ENCODE measurements at regions not wholly inside any gene's neighbourhood (a gene's known extent, or its start where the extent isn't known, plus 50 kb on each side); places are given as distances from the start of the nearest gene placed in this dataset.

- FAIRE-seq (no peak), DNase-seq (ENCODE audit: low read depth in 1 of 2, low spot score in 2 of 2) (no peak)
- H4K20me1 ChIP-seq (replicated peaks in 1 of 2; ENCODE audit: control insufficient read depth in 1 of 2, insufficient read depth in 2 of 2, low read length in 2 of 2): no peaks in the 10 kb centered on the region
- no peak overlapping the region for H2AFZ ChIP-seq (ENCODE audit: low read length)
- no peaks in the 10 kb centered on the region for H3K79me1 ChIP-seq (ENCODE audit: low read depth, low read length)
- H3K36me3 ChIP-seq (ENCODE audit: control insufficient read depth in 2 of 4, insufficient read depth in 4 of 4, low read length in 3 of 4): no peaks in the 10 kb centered on the region
- ChIA-PET CTCF (ENCODE audit: partially characterized antibody) (interaction anchor here (0.6 to 1.2 kb wide), 2 partner anchors 12 to 22 kb away, joined by 3 read pairs; no protein-coding TSS in a partner anchor), POLR2A (ENCODE audit: partially characterized antibody) (no interaction called here)
- H3K4ac ChIP-seq (replicated peaks; ENCODE audit: insufficient read length, low read depth, low read length): no peak overlapping the region
- WGBS, 2 experiments (ENCODE audit: extremely low coverage in 1 of 2, insufficient coverage in 1 of 2, insufficient read length in 1 of 2, insufficient replicate concordance in 2 of 2, low coverage in 1 of 2, low lambda C conversion rate in 2 of 2, missing lambda C conversion rate in 1 of 2): 94% methylated on average over 3 of the region's 3 CpGs; no CpG with 5 or more reads in 1 of the 2 experiments
- H3K56ac ChIP-seq (replicated peaks; ENCODE audit: insufficient read length, low read depth, low read length): no peak overlapping the region
- H2AK5ac ChIP-seq (ENCODE audit: low read depth, low read length): no peak overlapping the region
- H3K23ac ChIP-seq (ENCODE audit: insufficient read length): no peak overlapping the region
- no peaks in the 10 kb centered on the region for H3K27me3 ChIP-seq (replicated peaks in 1 of 4; ENCODE audit: control insufficient read depth in 3 of 4, extremely low read depth in 1 of 4, insufficient read depth in 3 of 4, low read length in 3 of 4)
- H4K8ac ChIP-seq (ENCODE audit: extremely low read depth, insufficient read depth, low read length): no peak overlapping the region
- H3K4me2 ChIP-seq (ENCODE audit: insufficient read depth in 1 of 2, low read depth in 2 of 2, low read length in 2 of 2): no peak overlapping the region
- H2BK15ac ChIP-seq (ENCODE audit: low read length): no peak overlapping the region
- no peak overlapping the region for H4K91ac ChIP-seq (replicated peaks; ENCODE audit: insufficient read length, low read length)
- H3K27ac ChIP-seq (ENCODE audit: low read depth, low read length): no peak overlapping the region
- no peak overlapping the region for H3K4me3 ChIP-seq (ENCODE audit: extremely low read depth in 1 of 4, insufficient read depth in 2 of 4, low read depth in 3 of 4, low read length in 4 of 4)
- H3K9ac ChIP-seq (replicated peaks in 1 of 4; ENCODE audit: extremely low read depth in 1 of 4, low read depth in 3 of 4, low read length in 3 of 4): no peak overlapping the region
- no peak overlapping the region for H3K18ac ChIP-seq (ENCODE audit: extremely low read depth, low read length)
- H4K5ac ChIP-seq (ENCODE audit: insufficient read length, low read depth, low read length): no peak overlapping the region
- H3K23me2 ChIP-seq (ENCODE audit: low read depth, low read length): no peaks in the 10 kb centered on the region
- no peaks in the 10 kb centered on the region for H3K4me1 ChIP-seq (replicated peaks in 1 of 4; ENCODE audit: control insufficient read depth in 3 of 4, insufficient read depth in 4 of 4, low read length in 3 of 4)
- no peak overlapping the region for H2BK20ac ChIP-seq (ENCODE audit: low read length)
- H2BK12ac ChIP-seq (ENCODE audit: low read depth, low read length): no peak overlapping the region
- no peaks in the 10 kb centered on the region for H3K79me2 ChIP-seq (ENCODE audit: control insufficient read depth in 1 of 2, insufficient read depth in 2 of 2, low read length in 2 of 2)
- H2BK120ac ChIP-seq (replicated peaks; ENCODE audit: low read depth, low read length): no peak overlapping the region
- H2BK5ac ChIP-seq (ENCODE audit: low read depth, low read length): no peak overlapping the region
- H3K9me3 ChIP-seq (ENCODE audit: insufficient read depth in 2 of 2, low read depth in 1 of 2, low read length in 1 of 2): no peaks in the 10 kb centered on the region
- H3K14ac ChIP-seq (ENCODE audit: insufficient read length): no peak overlapping the region
- TF ChIP-seq, protein P1, sequence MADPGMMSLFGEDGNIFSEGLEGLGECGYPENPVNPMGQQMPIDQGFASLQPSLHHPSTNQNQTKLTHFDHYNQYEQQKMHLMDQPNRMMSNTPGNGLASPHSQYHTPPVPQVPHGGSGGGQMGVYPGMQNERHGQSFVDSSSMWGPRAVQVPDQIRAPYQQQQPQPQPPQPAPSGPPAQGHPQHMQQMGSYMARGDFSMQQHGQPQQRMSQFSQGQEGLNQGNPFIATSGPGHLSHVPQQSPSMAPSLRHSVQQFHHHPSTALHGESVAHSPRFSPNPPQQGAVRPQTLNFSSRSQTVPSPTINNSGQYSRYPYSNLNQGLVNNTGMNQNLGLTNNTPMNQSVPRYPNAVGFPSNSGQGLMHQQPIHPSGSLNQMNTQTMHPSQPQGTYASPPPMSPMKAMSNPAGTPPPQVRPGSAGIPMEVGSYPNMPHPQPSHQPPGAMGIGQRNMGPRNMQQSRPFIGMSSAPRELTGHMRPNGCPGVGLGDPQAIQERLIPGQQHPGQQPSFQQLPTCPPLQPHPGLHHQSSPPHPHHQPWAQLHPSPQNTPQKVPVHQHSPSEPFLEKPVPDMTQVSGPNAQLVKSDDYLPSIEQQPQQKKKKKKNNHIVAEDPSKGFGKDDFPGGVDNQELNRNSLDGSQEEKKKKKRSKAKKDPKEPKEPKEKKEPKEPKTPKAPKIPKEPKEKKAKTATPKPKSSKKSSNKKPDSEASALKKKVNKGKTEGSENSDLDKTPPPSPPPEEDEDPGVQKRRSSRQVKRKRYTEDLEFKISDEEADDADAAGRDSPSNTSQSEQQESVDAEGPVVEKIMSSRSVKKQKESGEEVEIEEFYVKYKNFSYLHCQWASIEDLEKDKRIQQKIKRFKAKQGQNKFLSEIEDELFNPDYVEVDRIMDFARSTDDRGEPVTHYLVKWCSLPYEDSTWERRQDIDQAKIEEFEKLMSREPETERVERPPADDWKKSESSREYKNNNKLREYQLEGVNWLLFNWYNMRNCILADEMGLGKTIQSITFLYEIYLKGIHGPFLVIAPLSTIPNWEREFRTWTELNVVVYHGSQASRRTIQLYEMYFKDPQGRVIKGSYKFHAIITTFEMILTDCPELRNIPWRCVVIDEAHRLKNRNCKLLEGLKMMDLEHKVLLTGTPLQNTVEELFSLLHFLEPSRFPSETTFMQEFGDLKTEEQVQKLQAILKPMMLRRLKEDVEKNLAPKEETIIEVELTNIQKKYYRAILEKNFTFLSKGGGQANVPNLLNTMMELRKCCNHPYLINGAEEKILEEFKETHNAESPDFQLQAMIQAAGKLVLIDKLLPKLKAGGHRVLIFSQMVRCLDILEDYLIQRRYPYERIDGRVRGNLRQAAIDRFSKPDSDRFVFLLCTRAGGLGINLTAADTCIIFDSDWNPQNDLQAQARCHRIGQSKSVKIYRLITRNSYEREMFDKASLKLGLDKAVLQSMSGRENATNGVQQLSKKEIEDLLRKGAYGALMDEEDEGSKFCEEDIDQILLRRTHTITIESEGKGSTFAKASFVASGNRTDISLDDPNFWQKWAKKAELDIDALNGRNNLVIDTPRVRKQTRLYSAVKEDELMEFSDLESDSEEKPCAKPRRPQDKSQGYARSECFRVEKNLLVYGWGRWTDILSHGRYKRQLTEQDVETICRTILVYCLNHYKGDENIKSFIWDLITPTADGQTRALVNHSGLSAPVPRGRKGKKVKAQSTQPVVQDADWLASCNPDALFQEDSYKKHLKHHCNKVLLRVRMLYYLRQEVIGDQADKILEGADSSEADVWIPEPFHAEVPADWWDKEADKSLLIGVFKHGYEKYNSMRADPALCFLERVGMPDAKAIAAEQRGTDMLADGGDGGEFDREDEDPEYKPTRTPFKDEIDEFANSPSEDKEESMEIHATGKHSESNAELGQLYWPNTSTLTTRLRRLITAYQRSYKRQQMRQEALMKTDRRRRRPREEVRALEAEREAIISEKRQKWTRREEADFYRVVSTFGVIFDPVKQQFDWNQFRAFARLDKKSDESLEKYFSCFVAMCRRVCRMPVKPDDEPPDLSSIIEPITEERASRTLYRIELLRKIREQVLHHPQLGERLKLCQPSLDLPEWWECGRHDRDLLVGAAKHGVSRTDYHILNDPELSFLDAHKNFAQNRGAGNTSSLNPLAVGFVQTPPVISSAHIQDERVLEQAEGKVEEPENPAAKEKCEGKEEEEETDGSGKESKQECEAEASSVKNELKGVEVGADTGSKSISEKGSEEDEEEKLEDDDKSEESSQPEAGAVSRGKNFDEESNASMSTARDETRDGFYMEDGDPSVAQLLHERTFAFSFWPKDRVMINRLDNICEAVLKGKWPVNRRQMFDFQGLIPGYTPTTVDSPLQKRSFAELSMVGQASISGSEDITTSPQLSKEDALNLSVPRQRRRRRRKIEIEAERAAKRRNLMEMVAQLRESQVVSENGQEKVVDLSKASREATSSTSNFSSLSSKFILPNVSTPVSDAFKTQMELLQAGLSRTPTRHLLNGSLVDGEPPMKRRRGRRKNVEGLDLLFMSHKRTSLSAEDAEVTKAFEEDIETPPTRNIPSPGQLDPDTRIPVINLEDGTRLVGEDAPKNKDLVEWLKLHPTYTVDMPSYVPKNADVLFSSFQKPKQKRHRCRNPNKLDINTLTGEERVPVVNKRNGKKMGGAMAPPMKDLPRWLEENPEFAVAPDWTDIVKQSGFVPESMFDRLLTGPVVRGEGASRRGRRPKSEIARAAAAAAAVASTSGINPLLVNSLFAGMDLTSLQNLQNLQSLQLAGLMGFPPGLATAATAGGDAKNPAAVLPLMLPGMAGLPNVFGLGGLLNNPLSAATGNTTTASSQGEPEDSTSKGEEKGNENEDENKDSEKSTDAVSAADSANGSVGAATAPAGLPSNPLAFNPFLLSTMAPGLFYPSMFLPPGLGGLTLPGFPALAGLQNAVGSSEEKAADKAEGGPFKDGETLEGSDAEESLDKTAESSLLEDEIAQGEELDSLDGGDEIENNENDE (IDR thresholded peaks at IDR 0.05; ENCODE audit: insufficient replicate concordance, low read length): no peak
Measured at GRCh38 chr4:11131491-11131890, 297.2 kb downstream of the HS3ST1 start.

All from H1 (cell line).